Activated T-cell treated with anti-CD3 and anti-CD28 coated beads, Interleukin-2, amount 50 U/mL, for 72 hours (primary cell): ENCODE measurements at regions not wholly inside any gene's neighbourhood (a gene's known extent, or its start where the extent isn't known, plus 50 kb on each side); places are given as distances from the start of the nearest gene placed in this dataset.

ENCODE experiments used
- ATAC-seq, 2 donors: fragments of 150-1000 bp; cut with Tn5 transposase; replicated peaks in 1 of 2; 2 replicates each; pipeline ENCODE4 v1.10.0; 2021; ENCODE audit warnings: moderate library complexity in 2 of 2, mild to moderate bottlenecking in 1 of 2
- DNase-seq, 2 donors: peaks; one replicate each; pipeline ENCODE4 v3.0.0; 2021 to 2022; ENCODE audit warnings: mixed read lengths in 1 of 2
- H3K27ac Mint-ChIP-seq: one replicate; pipeline ENCODE4 v1.8.0; 2022; ENCODE audit warnings: mild to moderate bottlenecking, moderate library complexity, mixed read lengths
- H3K27me3 Mint-ChIP-seq: one replicate; pipeline ENCODE4 v1.8.0; 2022; ENCODE audit warnings: low read depth, mixed read lengths
- H3K36me3 Mint-ChIP-seq, 2 donors: one replicate each; pipeline ENCODE4 v1.8.0; 2022; ENCODE audit warnings: mixed read lengths in 2 of 2, mild to moderate bottlenecking in 1 of 2; ENCODE audit not compliant: insufficient read depth in 2 of 2
- H3K4me1 Mint-ChIP-seq: one replicate; pipeline ENCODE4 v1.8.0; 2022; ENCODE audit warnings: low read depth, mixed read lengths
- H3K4me3 Mint-ChIP-seq, 2 donors: one replicate each; pipeline ENCODE4 v1.8.0; 2022; ENCODE audit warnings: mild to moderate bottlenecking in 2 of 2, mixed read lengths in 2 of 2, moderate library complexity in 2 of 2
- H3K9me3 Mint-ChIP-seq, 2 donors: one replicate each; pipeline ENCODE4 v1.8.0; 2022; ENCODE audit warnings: mixed read lengths in 2 of 2

GRCh38 chr11:119924017-119924416, 195.0 kb upstream of the NECTIN1 start:
- Mint-ChIP-seq H3K4me3 (no peak overlapping the region), H3K9me3 (no peaks in the 10 kb centered on the region), H3K36me3 (no peaks in the 10 kb centered on the region), H3K27me3 (peaks cover 23% of the 10 kb centered on the region), H3K27ac (no peak overlapping the region), H3K4me1 (no peaks in the 10 kb centered on the region)
- DNase-seq, result no peak
- ATAC-seq, result no peak

- ATAC-seq, result no peak
Observed at GRCh38 chr11:119921571-119921970, 192.6 kb upstream of the NECTIN1 start.

GRCh38 chr11:119920666-119921387, 191.8 kb upstream of the NECTIN1 start:
- DNase-seq, result no peak
- no peak overlapping the region for H3K27ac Mint-ChIP-seq
- H3K27me3 Mint-ChIP-seq, result peaks cover 23% of the 10 kb centered on the region

More at GRCh38 chr11:119921571-119921970, 192.6 kb upstream of the NECTIN1 start:
- Mint-ChIP-seq H3K27ac (no peak overlapping the region), H3K36me3 (no peaks in the 10 kb centered on the region), H3K27me3 (peaks cover 23% of the 10 kb centered on the region), H3K9me3 (no peaks in the 10 kb centered on the region), H3K4me3 (no peak overlapping the region), H3K4me1 (no peaks in the 10 kb centered on the region)
- no peak for DNase-seq

DNA sequence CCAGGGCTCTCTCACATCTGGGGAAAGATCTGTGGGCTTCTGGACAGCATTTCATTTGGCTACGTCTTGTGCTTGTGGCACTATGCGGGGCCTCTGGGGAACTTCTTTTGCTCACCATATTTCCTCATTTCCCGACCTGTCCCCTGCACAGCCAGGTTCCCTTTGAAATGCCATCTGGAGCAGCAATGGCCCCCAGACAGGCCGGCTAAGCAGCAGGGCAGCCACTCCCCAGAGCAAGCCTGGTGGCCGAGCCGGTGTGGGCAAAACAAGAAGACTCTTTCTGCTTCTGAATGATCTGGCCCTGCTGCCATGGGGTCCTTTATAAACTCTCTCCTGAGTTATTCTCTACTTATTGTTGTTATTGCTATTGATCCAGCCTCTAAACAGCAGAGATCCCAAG, 190.7 kb upstream of the NECTIN1 start:
- ATAC-seq (no peak), DNase-seq (no peak)
- H3K27me3 Mint-ChIP-seq, result peaks cover 12% of the 10 kb centered on the region
- peaks cover 0 to 3% of the 10 kb centered on the region in 2 donors for H3K9me3 Mint-ChIP-seq
- H3K4me3 Mint-ChIP-seq, result no peak overlapping the region
- H3K4me1 Mint-ChIP-seq, result no peaks in the 10 kb centered on the region
- no peaks in the 10 kb centered on the region for H3K36me3 Mint-ChIP-seq
- no peak overlapping the region for H3K27ac Mint-ChIP-seq

More at GRCh38 chr11:119920666-119921387, 191.8 kb upstream of the NECTIN1 start:
- H3K9me3 Mint-ChIP-seq, result no peaks in the 10 kb centered on the region
- H3K4me1 Mint-ChIP-seq, result no peaks in the 10 kb centered on the region
- H3K36me3 Mint-ChIP-seq, result no peaks in the 10 kb centered on the region
- no peak overlapping the region for H3K4me3 Mint-ChIP-seq
- ATAC-seq, result no peak

GRCh38 chr11:119918347-119918746, 189.3 kb upstream of the NECTIN1 start:
- Mint-ChIP-seq H3K27ac (no peak overlapping the region), H3K4me3 (no peak overlapping the region), H3K27me3 (peaks cover 11% of the 10 kb centered on the region), H3K9me3 (peaks cover 2 to 3% of the 10 kb centered on the region in 2 donors), H3K36me3 (peaks cover 0 to 2% of the 10 kb centered on the region in 2 donors), H3K4me1 (no peaks in the 10 kb centered on the region)
- ATAC-seq, result no peak
- no peak for DNase-seq

DNA sequence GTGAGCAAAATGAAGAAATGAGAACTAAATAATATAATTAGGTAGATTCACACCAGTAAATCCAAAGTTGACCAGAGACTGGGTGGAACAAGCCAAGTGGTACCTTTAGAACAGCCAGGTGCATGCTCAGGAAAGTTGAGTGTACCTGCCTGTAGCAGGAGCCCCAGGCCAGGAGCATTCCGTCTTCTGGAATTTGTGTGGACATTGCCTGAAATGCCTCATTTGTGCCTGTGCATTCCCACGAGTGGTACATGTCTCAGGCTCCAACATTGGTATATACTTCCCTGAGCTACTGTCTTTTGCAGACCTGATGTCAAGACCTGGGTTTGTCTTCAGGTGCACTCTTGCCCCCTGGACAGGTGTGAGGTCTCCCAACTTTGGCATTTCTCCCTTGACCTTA, 187.6 kb upstream of the NECTIN1 start:
- H3K36me3 Mint-ChIP-seq, result peaks cover 0 to 2% of the 10 kb centered on the region in 2 donors
- peaks cover 2 to 3% of the 10 kb centered on the region in 2 donors for H3K9me3 Mint-ChIP-seq
- no peak overlapping the region for H3K27ac Mint-ChIP-seq
- ATAC-seq (no peak), DNase-seq (no peak)
- no peak overlapping the region for H3K4me3 Mint-ChIP-seq
- H3K4me1 Mint-ChIP-seq, result no peaks in the 10 kb centered on the region
- no peaks in the 10 kb centered on the region for H3K27me3 Mint-ChIP-seq

DNA sequence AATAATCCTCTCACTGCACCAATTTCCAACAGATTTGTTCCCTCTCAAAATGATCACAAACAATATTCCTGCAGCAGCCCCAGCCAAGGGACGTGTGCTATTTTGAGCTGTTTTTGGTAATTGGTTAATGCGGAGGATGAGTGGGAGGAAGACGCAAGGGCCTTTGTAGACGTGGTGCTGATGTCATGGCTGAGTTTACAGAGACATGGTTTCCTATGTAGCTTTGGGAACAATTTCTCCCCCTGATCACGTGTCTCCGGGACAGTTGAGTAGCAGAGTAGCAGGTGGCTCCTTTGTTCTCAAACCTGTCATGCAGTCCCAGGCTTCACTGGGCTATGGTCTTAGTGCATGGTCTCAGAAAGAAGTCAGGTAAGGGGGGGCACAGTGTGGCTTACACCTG, 183.2 kb upstream of the NECTIN1 start:
- DNase-seq, result no peak
- Mint-ChIP-seq H3K9me3 (peaks cover 2 to 3% of the 10 kb centered on the region in 2 donors), H3K27ac (no peak overlapping the region), H3K27me3 (peaks cover 9% of the 10 kb centered on the region), H3K4me3 (no peak overlapping the region), H3K4me1 (no peaks in the 10 kb centered on the region), H3K36me3 (peaks cover 0 to 2% of the 10 kb centered on the region in 2 donors)
- ATAC-seq, result no peak

GRCh38 chr11:119910650-119911049, 181.7 kb upstream of the NECTIN1 start:
- no peak for ATAC-seq
- Mint-ChIP-seq H3K4me1 (no peaks in the 10 kb centered on the region), H3K36me3 (peaks cover 0 to 2% of the 10 kb centered on the region in 2 donors), H3K27me3 (peaks cover 21% of the 10 kb centered on the region), H3K27ac (no peak overlapping the region), H3K4me3 (no peak overlapping the region), H3K9me3 (peaks cover 2 to 3% of the 10 kb centered on the region in 2 donors)
- DNase-seq, result no peak

DNA sequence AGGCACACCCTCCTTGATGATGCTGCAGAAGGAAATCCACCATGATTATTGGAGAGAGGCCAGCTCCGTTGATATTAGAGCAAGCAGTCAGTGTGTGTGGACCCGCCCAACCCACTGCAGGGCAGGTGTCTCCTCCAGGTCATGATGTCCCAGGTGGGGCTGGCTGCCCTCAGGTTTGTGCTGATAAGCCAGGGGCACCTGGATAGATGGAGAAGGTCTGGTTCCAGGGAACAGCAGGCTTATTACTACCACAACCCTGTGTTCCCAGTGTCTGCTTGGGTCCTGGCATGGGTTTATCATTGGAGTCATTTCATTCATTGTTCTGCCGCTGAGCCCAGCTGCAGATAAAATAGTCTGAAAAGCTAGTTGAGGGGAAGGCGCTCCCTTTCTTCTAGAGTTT, 181.1 kb upstream of the NECTIN1 start:
- Mint-ChIP-seq H3K36me3 (peaks cover 0 to 2% of the 10 kb centered on the region in 2 donors), H3K27me3 (peaks cover 27% of the 10 kb centered on the region), H3K9me3 (peaks cover under 1 to 2% of the 10 kb centered on the region in 2 donors), H3K4me3 (no peak overlapping the region), H3K4me1 (no peaks in the 10 kb centered on the region), H3K27ac (no peak overlapping the region)
- DNase-seq, result no peak
- ATAC-seq, result no peak

DNA sequence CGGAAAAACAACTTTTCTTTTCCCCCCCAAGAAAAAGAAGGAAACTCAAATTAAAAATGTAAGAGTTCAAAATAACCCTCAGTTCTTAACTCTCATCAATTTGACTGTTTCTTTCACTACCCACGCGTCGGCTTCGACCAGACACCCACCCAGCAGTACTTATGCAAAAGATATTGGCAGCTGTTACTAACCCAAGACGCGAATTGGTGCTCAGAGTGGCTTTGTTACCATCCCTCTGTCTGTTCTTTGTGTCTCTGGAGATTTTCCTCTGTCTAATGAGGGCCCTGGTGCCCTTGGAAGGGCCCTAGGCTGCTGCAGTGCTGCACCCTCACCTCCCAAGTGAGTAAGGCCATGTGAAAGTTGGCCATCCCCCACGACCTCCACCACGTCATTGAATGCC, 180.5 kb upstream of the NECTIN1 start:
- peaks cover 28% of the 10 kb centered on the region for H3K27me3 Mint-ChIP-seq
- H3K36me3 Mint-ChIP-seq, result peaks cover 0 to 2% of the 10 kb centered on the region in 2 donors
- no peak overlapping the region for H3K4me3 Mint-ChIP-seq
- peaks cover 0 to 2% of the 10 kb centered on the region in 2 donors for H3K9me3 Mint-ChIP-seq
- ATAC-seq (no peak), DNase-seq (no peak)
- H3K27ac Mint-ChIP-seq, result no peak overlapping the region
- no peaks in the 10 kb centered on the region for H3K4me1 Mint-ChIP-seq

- peaks cover 28% of the 10 kb centered on the region for H3K27me3 Mint-ChIP-seq
- no peak overlapping the region for H3K4me3 Mint-ChIP-seq
- peaks cover 0 to 2% of the 10 kb centered on the region in 2 donors for H3K36me3 Mint-ChIP-seq
Observed at GRCh38 chr11:119909077-119909476, 180.1 kb upstream of the NECTIN1 start.

DNA sequence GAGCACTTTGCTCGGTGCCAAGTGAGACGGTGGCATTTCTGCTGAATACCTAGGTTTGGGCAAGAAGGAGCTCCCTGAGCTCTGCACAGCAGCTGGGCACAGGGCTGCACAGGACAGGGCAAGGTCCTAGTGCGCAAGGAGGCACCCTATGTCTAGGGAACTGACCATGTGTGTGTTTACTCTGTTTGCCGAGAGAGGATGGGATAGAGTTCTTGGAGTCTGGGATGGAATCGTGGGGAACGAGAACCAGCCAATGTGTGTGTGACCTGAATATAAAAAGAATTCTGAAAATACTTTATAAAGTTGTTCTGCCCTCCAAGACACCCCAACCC, 179.5 kb upstream of the NECTIN1 start:
- no peak for ATAC-seq
- DNase-seq, result no peak
- Mint-ChIP-seq H3K4me1 (no peaks in the 10 kb centered on the region), H3K4me3 (no peak overlapping the region), H3K27ac (no peak overlapping the region), H3K27me3 (peaks cover 28% of the 10 kb centered on the region), H3K9me3 (peaks cover 0 to 2% of the 10 kb centered on the region in 2 donors), H3K36me3 (peaks cover 0 to 2% of the 10 kb centered on the region in 2 donors)

More at GRCh38 chr11:119909077-119909476, 180.1 kb upstream of the NECTIN1 start:
- Mint-ChIP-seq H3K4me1 (no peaks in the 10 kb centered on the region), H3K9me3 (peaks cover 0 to 2% of the 10 kb centered on the region in 2 donors), H3K27ac (no peak overlapping the region)
- no peak for DNase-seq
- ATAC-seq, result no peak

- Mint-ChIP-seq H3K9me3 (no peaks in the 10 kb centered on the region), H3K4me3 (no peak overlapping the region), H3K36me3 (no peaks in the 10 kb centered on the region), H3K27me3 (peaks cover 28% of the 10 kb centered on the region), H3K27ac (no peak overlapping the region), H3K4me1 (no peaks in the 10 kb centered on the region)
- no peak for DNase-seq
- ATAC-seq, result no peak
Observed at GRCh38 chr11:119907878-119908572, 179.0 kb upstream of the NECTIN1 start.
